ENCODE measurements at regions not wholly inside any gene's neighbourhood (a gene's known extent, or its start where the extent isn't known, plus 50 kb on each side); places are given as distances from the start of the nearest gene placed in this dataset.
"Not testable (repeated sequence)": the region's sequence is repeated elsewhere in the genome, so short reads cannot be mapped to it uniquely, and the experiment has no call there.

GRCh38 chr13:76829572-76830327, 56.5 kb downstream of the KCTD12 start:
- no peak for DNase-seq

GRCh38 chr13:76828316-76828741, 57.9 kb downstream of the KCTD12 start:
- DNase-seq = peak in 1 of 2 experiments; percentile 14

GRCh38 chr13:76826527-76826926, 59.7 kb downstream of the KCTD12 start:
- DNase-seq = no peak

- no peak for DNase-seq
Measured at GRCh38 chr13:76825430-76825829, 60.8 kb downstream of the KCTD12 start.

GRCh38 chr13:76823969-76824368, 62.2 kb downstream of the KCTD12 start:
- no peak for DNase-seq

- DNase-seq = no peak
Measured at GRCh38 chr13:76822698-76823267, 63.4 kb downstream of the KCTD12 start.

GRCh38 chr13:76821222-76821621, 65.0 kb downstream of the KCTD12 start:
- DNase-seq = not testable (repeated sequence)

GRCh38 chr13:76820759-76821158, 65.4 kb downstream of the KCTD12 start:
- no peak for DNase-seq

GRCh38 chr13:76816394-76816793, 69.8 kb downstream of the KCTD12 start:
- DNase-seq = no peak

GRCh38 chr13:76815344-76815743, 70.9 kb downstream of the KCTD12 start:
- DNase-seq = no peak

- no peak for DNase-seq
Measured at GRCh38 chr13:76813891-76814290, 72.3 kb downstream of the KCTD12 start.

GRCh38 chr13:76813000-76813691, 73.1 kb downstream of the KCTD12 start:
- no peak for DNase-seq

GRCh38 chr13:76812206-76812897, 73.9 kb downstream of the KCTD12 start:
- no peak for DNase-seq

GRCh38 chr13:76809389-76809788, 76.8 kb downstream of the KCTD12 start:
- DNase-seq = no peak

- no peak for DNase-seq
Measured at GRCh38 chr13:76808927-76809326, 77.3 kb downstream of the KCTD12 start.

- DNase-seq = no peak
Measured at GRCh38 chr13:76804801-76805200, 81.4 kb downstream of the KCTD12 start.

- DNase-seq = no peak
Measured at GRCh38 chr13:76803831-76804230, 82.4 kb downstream of the KCTD12 start.

GRCh38 chr13:76800943-76801342, 85.3 kb downstream of the KCTD12 start:
- DNase-seq = no peak

GRCh38 chr13:76799696-76800095, 86.5 kb downstream of the KCTD12 start:
- no peak for DNase-seq

GRCh38 chr13:76798037-76798436, 88.2 kb downstream of the KCTD12 start:
- no peak for DNase-seq

GRCh38 chr13:76797361-76797760, 88.8 kb downstream of the KCTD12 start:
- no peak for DNase-seq

- DNase-seq = no peak
Measured at GRCh38 chr13:76796851-76797250, 89.4 kb downstream of the KCTD12 start.

Measured in activated CD4-positive, alpha-beta T cell treated with anti-CD3 and anti-CD28 coated beads, Interleukin-2, amount 50 U/mL, for 48 hours (primary cell).